Tibial artery (tissue), 4 donors: ENCODE measurements at regions not wholly inside any gene's neighbourhood (a gene's known extent, or its start where the extent isn't known, plus 50 kb on each side); places are given as distances from the start of the nearest gene placed in this dataset.

Experiments
- DNase-seq, 2 donors: peaks; one replicate each; pipeline ENCODE4 v3.0.0-alpha.2; 2019
- H3K27ac ChIP-seq, 2 donors: fragments of 200-600 bp; sonication (generic) in 1 of 2; 1 replicate in 1 of 2; 2 replicates in 1 of 2; pipeline ENCODE4 v1.5.1; 2018 to 2019; ENCODE audit warnings: mild to moderate bottlenecking in 1 of 2
- H3K27me3 ChIP-seq, 2 donors: fragments of 200-600 bp; sonication (generic) in 1 of 2; one replicate each; pipeline versions ENCODE4 v1.5.1 to v1.6.0; 2016 to 2019
- H3K36me3 ChIP-seq, 3 donors: fragments of 200-600 bp; sonication (generic) in 2 of 3; one replicate each; pipeline ENCODE4 v1.5.1; 2016 to 2019; ENCODE audit warnings: mild to moderate bottlenecking in 2 of 3
- H3K4me1 ChIP-seq, 4 donors: fragments of 200-600 bp; sonication (generic) in 2 of 4; 1 replicate in 3 of 4; 2 replicates in 1 of 4; pipeline ENCODE4 v1.5.1; 2016 to 2019
- H3K4me3 ChIP-seq, 2 donors: fragments of 200-600 bp; sonication (generic) in 1 of 2; 1 replicate in 1 of 2; 2 replicates in 1 of 2; pipeline ENCODE4 v1.5.1; 2018 to 2019; ENCODE audit warnings: mild to moderate bottlenecking in 2 of 2
- H3K9me3 ChIP-seq, 3 donors: fragments of 200-600 bp; sonication (generic) in 1 of 3; one replicate each; pipeline ENCODE4 v1.5.1; 2016 to 2019
- intact Hi-C: fragments of 100-400 bp; cut with DNase I; formaldehyde crosslinking; loops from one replicate; pipeline ENCODE4 v1.15.0; 2023; ENCODE audit warnings: low total_unique reads
- TF ChIP-seq, protein P1 (sequence below), 2 experiments: fragments of 200-600 bp in 1 of 2; fragments of 450-650 bp in 1 of 2; IDR thresholded peaks; one replicate each; pipeline ENCODE4 v1.5.1; 2017 to 2019; ENCODE audit warnings: antibody characterized with exemption in 2 of 2, mild to moderate bottlenecking in 1 of 2, moderate library complexity in 1 of 2

GRCh38 chr6:134714113-134714512 lies 235.8 kb downstream of the ALDH8A1 start:
- no peaks in the 10 kb centered on the region for H3K9me3 ChIP-seq
- H3K4me3 ChIP-seq: no peak overlapping the region
- intact Hi-C loops: no loop called here
- TF ChIP-seq, protein P1, sequence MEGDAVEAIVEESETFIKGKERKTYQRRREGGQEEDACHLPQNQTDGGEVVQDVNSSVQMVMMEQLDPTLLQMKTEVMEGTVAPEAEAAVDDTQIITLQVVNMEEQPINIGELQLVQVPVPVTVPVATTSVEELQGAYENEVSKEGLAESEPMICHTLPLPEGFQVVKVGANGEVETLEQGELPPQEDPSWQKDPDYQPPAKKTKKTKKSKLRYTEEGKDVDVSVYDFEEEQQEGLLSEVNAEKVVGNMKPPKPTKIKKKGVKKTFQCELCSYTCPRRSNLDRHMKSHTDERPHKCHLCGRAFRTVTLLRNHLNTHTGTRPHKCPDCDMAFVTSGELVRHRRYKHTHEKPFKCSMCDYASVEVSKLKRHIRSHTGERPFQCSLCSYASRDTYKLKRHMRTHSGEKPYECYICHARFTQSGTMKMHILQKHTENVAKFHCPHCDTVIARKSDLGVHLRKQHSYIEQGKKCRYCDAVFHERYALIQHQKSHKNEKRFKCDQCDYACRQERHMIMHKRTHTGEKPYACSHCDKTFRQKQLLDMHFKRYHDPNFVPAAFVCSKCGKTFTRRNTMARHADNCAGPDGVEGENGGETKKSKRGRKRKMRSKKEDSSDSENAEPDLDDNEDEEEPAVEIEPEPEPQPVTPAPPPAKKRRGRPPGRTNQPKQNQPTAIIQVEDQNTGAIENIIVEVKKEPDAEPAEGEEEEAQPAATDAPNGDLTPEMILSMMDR (IDR thresholded peaks at IDR 0.05): no peak
- H3K36me3 ChIP-seq: no peaks in the 10 kb centered on the region
- H3K27me3 ChIP-seq: no peaks in the 10 kb centered on the region
- peaks cover 0 to under 1% (median 0%) of the 10 kb centered on the region in 4 donors for H3K4me1 ChIP-seq
- no peak for DNase-seq
- no peak overlapping the region for H3K27ac ChIP-seq

DNA sequence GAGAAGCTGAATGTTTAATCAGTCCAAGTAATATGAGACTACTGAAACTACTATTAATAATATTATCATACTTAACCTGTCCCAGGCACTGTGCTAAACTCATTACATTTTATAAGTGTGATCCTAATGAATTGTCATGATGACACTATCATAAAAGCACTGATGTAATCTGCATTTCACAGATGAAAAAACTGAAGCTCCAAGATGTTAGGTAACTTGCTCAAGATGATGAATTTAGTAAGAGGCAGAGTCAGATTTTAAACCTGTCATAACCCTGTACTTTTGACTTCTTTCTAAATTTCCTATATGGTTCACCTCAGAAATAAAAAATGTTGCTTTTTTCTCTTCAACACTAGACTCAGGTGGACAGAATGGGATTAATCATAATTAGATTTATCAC lies 237.6 kb downstream of the ALDH8A1 start:
- no peak for DNase-seq
- TF ChIP-seq, protein P1 (IDR thresholded peaks at IDR 0.05): no peak
- H3K4me1 ChIP-seq: no peaks in the 10 kb centered on the region
- no peak overlapping the region for H3K27ac ChIP-seq
- no peaks in the 10 kb centered on the region for H3K27me3 ChIP-seq
- H3K4me3 ChIP-seq: no peak overlapping the region
- intact Hi-C loops: no loop called here
- H3K36me3 ChIP-seq: no peaks in the 10 kb centered on the region
- H3K9me3 ChIP-seq: no peaks in the 10 kb centered on the region

GRCh38 chr6:134708079-134708478 lies 241.8 kb downstream of the ALDH8A1 start:
- H3K9me3 ChIP-seq: no peaks in the 10 kb centered on the region
- TF ChIP-seq, protein P1 (IDR thresholded peaks at IDR 0.05): no peak
- no peaks in the 10 kb centered on the region for H3K27me3 ChIP-seq
- no peak for DNase-seq
- no peaks in the 10 kb centered on the region for H3K4me1 ChIP-seq
- H3K36me3 ChIP-seq: no peaks in the 10 kb centered on the region
- intact Hi-C loops: no loop called here
- H3K4me3 ChIP-seq: no peak overlapping the region
- H3K27ac ChIP-seq: no peak overlapping the region

DNA sequence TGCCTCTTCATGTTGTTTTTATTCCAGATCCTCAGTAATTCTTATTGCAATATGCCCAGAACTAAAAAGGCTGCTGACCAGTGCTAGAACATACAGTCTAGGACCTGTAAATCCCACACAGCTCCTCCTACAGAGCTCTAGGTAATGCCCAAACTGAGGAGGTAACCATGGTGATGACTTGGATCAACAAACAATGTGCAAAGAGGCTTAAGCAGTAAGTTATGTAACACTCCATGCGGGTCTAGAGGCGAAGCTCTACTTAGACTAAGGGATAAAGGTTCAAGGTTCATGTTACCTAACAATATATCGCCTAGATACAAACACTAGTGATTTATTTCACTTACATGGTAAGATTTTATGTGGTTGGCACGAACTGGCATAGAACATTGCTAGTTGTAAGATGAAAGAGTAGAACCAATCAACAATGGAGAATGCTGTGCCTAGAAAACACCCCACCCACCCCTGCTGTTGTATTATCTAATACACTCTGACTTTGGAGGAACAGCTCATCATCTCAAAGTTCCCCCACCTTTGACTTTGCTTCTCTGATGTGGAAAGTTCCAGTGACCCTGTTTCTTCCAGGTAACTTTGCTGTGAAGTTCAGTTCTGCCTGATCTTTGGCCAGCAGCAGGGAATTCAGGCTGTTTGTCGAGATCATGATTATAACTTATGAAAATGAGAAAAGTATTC lies 242.4 kb downstream of the ALDH8A1 start:
- TF ChIP-seq, protein P1 (IDR thresholded peaks at IDR 0.05): no peak
- no peak overlapping the region for H3K27ac ChIP-seq
- no peak for DNase-seq
- H3K4me3 ChIP-seq: no peak overlapping the region
- H3K9me3 ChIP-seq: no peaks in the 10 kb centered on the region
- no peaks in the 10 kb centered on the region for H3K36me3 ChIP-seq
- no peaks in the 10 kb centered on the region for H3K27me3 ChIP-seq
- intact Hi-C loops: no loop called here
- H3K4me1 ChIP-seq: no peaks in the 10 kb centered on the region

DNA sequence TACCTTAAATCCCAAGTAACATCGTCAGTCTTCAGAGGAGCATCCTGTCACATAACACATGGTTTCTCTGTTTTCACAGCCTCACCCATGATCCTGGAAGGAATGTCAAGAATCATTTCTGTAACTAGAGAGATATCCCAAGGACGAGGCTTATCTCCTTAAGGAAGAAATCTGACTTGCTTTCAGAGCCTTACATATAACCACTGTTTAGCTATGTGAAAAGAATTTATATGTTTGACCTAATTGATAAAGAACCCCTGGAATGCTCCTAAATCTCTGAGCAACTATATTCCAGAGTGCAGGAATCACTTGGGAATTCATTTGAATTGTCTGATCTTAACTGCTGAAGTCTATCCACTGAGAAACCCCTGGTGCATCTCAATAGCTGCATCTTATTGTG lies 243.1 kb downstream of the ALDH8A1 start:
- DNase-seq: no peak
- intact Hi-C loops: no loop called here

More for the DNA sequence above, 243.1 kb downstream of the ALDH8A1 start:
- Histone ChIP-seq H3K9me3 (no peaks in the 10 kb centered on the region), H3K36me3 (no peaks in the 10 kb centered on the region), H3K27me3 (no peaks in the 10 kb centered on the region), H3K4me1 (no peaks in the 10 kb centered on the region), H3K4me3 (no peak overlapping the region), H3K27ac (no peak overlapping the region)
- TF ChIP-seq, protein P1 (IDR thresholded peaks at IDR 0.05): no peak
